HCT116 (cell line): ENCODE measurements at regions not wholly inside any gene's neighbourhood (a gene's known extent, or its start where the extent isn't known, plus 50 kb on each side); places are given as distances from the start of the nearest gene placed in this dataset.

Experiments used
- ATAC-seq: fragments of 200-7000 bp; cut with Tn5 transposase; 2 replicates; pipeline ENCODE4 v1.9.1; 2020; ENCODE audit warnings: mild to moderate bottlenecking, moderate library complexity
- BruUV-seq: library from RNA; stranded (reverse); fragments of 400-500 nt; replicated peaks from 2 replicates; lab custom pipeline; 2021; lab: Mats Ljungman, UMichigan
- CTCF ChIA-PET: fragments of 300-600 bp; sonication (Branson Sonifier 250); formaldehyde crosslinking; loops from one replicate; lab custom pipeline; 2021; ENCODE audit warnings: antibody characterized with exemption; lab: Charles Lee
- POLR2A ChIA-PET: fragments of 300-600, 350-600 bp; sonication (Branson Sonifier 250); formaldehyde crosslinking; loops from one replicate; lab custom pipeline; 2021; ENCODE audit warnings: antibody characterized with exemption; lab: Charles Lee
- RAD21 ChIA-PET, 2 experiments: fragments of 300-600 bp; sonication (Branson Sonifier 250); formaldehyde crosslinking; loops; one replicate each; lab custom pipeline; 2023; ENCODE audit warnings: low total read pairs in 2 of 2; ENCODE audit not compliant: uncharacterized antibody in 2 of 2, unreplicated experiment in 2 of 2, low non-redundant PET in 1 of 2; lab: Charles Lee
- DNase-seq: peaks from one replicate; pipeline ENCODE4 v3.0.0-alpha.2; 2010; ENCODE audit warnings: low read depth, low spot score
- H2AFZ ChIP-seq: fragments of 200-600 bp; shearing (Covaris generic), sonication (generic); 2 replicates; pipeline ENCODE4 v1.6.1; 2017; ENCODE audit warnings: low read depth, mixed run types, mixed read lengths, antibody characterized with exemption, low read length; ENCODE audit not compliant: poor library complexity, severe bottlenecking
- H3K27ac ChIP-seq: 2 replicates; pipeline ENCODE4 v1.5.1; 2012; ENCODE audit warnings: low read depth, low read length
- H3K27me3 ChIP-seq: fragments of 200-600 bp; sonication (generic); 2 replicates; pipeline ENCODE4 v1.6.1; 2016; ENCODE audit warnings: mixed run types, low read length, mixed read lengths; ENCODE audit not compliant: insufficient read depth
- H3K36me3 ChIP-seq, 2 experiments: fragments of 200-500 bp in 1 of 2; fragments of 200-600 bp in 1 of 2; sonication (Bioruptor generic) in 1 of 2; sonication (generic) in 1 of 2; 2 replicates each; pipeline versions ENCODE4 v1.5.1 to v1.6.1; 2014 to 2016; ENCODE audit warnings: low read length in 2 of 2, inconsistent platforms in 1 of 2, mixed read lengths in 1 of 2, mixed run types in 1 of 2; ENCODE audit not compliant: insufficient read depth in 2 of 2, control insufficient read depth in 1 of 2
- H3K4me1 ChIP-seq, 2 experiments: fragments of 200-600 bp in 1 of 2; sonication (generic) in 1 of 2; 2 replicates each; pipeline versions ENCODE4 v1.5.1 to v1.6.1; 2012 to 2017; ENCODE audit warnings: low read length in 2 of 2, inconsistent platforms in 1 of 2, mild to moderate bottlenecking in 1 of 2, mixed read lengths in 1 of 2, mixed run types in 1 of 2, moderate library complexity in 1 of 2; ENCODE audit not compliant: insufficient read depth in 2 of 2, control insufficient read depth in 1 of 2
- H3K4me2 ChIP-seq: fragments of 200-600 bp; sonication (generic); 2 replicates; pipeline ENCODE4 v1.6.1; 2017; ENCODE audit warnings: mixed run types, low read length, mixed read lengths
- H3K4me3 ChIP-seq, 2 experiments: fragments of 200-600 bp in 1 of 2; sonication (generic) in 1 of 2; replicated peaks in 1 of 2; 2 replicates each; pipeline ENCODE4 v1.5.1; 2011 to 2016; ENCODE audit warnings: low read length in 2 of 2, control low read depth in 1 of 2, low read depth in 1 of 2, mild to moderate bottlenecking in 1 of 2, mixed read lengths in 1 of 2, mixed run types in 1 of 2
- H3K79me2 ChIP-seq: fragments of 200-600 bp; sonication (generic); 2 replicates; pipeline ENCODE4 v1.6.1; 2017; ENCODE audit warnings: mild to moderate bottlenecking, mixed run types, low read length, moderate library complexity, mixed read lengths; ENCODE audit not compliant: insufficient read depth
- H3K9ac ChIP-seq: fragments of 200-600 bp; sonication (generic); 2 replicates; pipeline ENCODE4 v1.6.1; 2016; ENCODE audit warnings: low read length, mixed read lengths
- H3K9me2 ChIP-seq: fragments of 200-600 bp; sonication (generic), shearing (Covaris generic); 2 replicates; pipeline ENCODE4 v1.6.1; 2017; ENCODE audit warnings: mixed run types, mild to moderate bottlenecking, moderate library complexity; ENCODE audit not compliant: insufficient read depth
- H3K9me3 ChIP-seq, 2 experiments: fragments of 200-500 bp in 1 of 2; fragments of 200-600 bp in 1 of 2; sonication (Bioruptor generic) in 1 of 2; sonication (generic) in 1 of 2; 2 replicates each; pipeline ENCODE4 v1.6.1; 2014 to 2017; ENCODE audit warnings: low read length in 2 of 2, mixed read lengths in 2 of 2, inconsistent platforms in 1 of 2, low read depth in 1 of 2, mild to moderate bottlenecking in 1 of 2, mixed run types in 1 of 2, moderate library complexity in 1 of 2; ENCODE audit not compliant: control insufficient read depth in 1 of 2, insufficient read depth in 1 of 2
- H4K20me1 ChIP-seq: fragments of 200-600 bp; sonication (generic), shearing (Covaris generic); 2 replicates; pipeline ENCODE4 v1.6.1; 2017; ENCODE audit warnings: mixed run types, mild to moderate bottlenecking, moderate library complexity; ENCODE audit not compliant: insufficient read depth
- CBX3 ChIP-seq: IDR thresholded peaks from 2 replicates; pipeline ENCODE4 v1.6.1; 2012; ENCODE audit warnings: low read depth
- CEBPB ChIP-seq: IDR thresholded peaks from 2 replicates; pipeline ENCODE4 v1.6.1; 2012; ENCODE audit warnings: low read depth
- EGR1 ChIP-seq: IDR thresholded peaks from 2 replicates; pipeline ENCODE4 v1.6.1; 2012; ENCODE audit warnings: low read depth
- EZH2 ChIP-seq: fragments of 200-600 bp; sonication (generic); IDR thresholded peaks from 2 replicates; pipeline ENCODE4 v1.6.1; 2017; ENCODE audit warnings: antibody characterized with exemption, mixed run types
- EZH2phosphoT487 ChIP-seq: fragments of 200-600 bp; IDR thresholded peaks from 2 replicates; pipeline ENCODE4 v1.6.1; 2018; ENCODE audit warnings: antibody characterized with exemption, borderline replicate concordance
- FOSL1 ChIP-seq: IDR thresholded peaks from 2 replicates; pipeline ENCODE4 v1.6.1; 2012; ENCODE audit warnings: low read depth
- JUND ChIP-seq: IDR thresholded peaks from 2 replicates; pipeline ENCODE4 v1.6.1; 2012
- POLR2A ChIP-seq: IDR thresholded peaks from 2 replicates; pipeline ENCODE4 v1.7.0; 2011; ENCODE audit warnings: borderline replicate concordance; ENCODE audit not compliant: insufficient read depth, insufficient read length; ENCODE audit errors: extremely low read depth
- POLR2AphosphoS5 ChIP-seq: IDR thresholded peaks from 2 replicates; pipeline ENCODE4 v1.6.1; 2011; ENCODE audit warnings: mild to moderate bottlenecking, low read depth, low read length, moderate library complexity
- RAD21 ChIP-seq: IDR thresholded peaks from 2 replicates; pipeline ENCODE4 v1.6.1; 2012; ENCODE audit warnings: low read depth, mild to moderate bottlenecking
- SP1 ChIP-seq: IDR thresholded peaks from 2 replicates; pipeline ENCODE4 v1.6.1; 2012; ENCODE audit warnings: low read depth
- SRF ChIP-seq: IDR thresholded peaks from 2 replicates; pipeline ENCODE4 v1.6.1; 2012; ENCODE audit warnings: low read depth
- TCF7L2 ChIP-seq: IDR thresholded peaks from 2 replicates; pipeline ENCODE4 v1.7.0; 2011; ENCODE audit warnings: borderline replicate concordance, inconsistent platforms; ENCODE audit not compliant: insufficient read depth, insufficient read length; ENCODE audit errors: extremely low read depth
- ZFX ChIP-seq: fragments of 450-650 bp; IDR thresholded peaks from 2 replicates; pipeline ENCODE4 v1.6.1; 2017
- ZNF274 ChIP-seq: fragments of 200-500 bp; sonication (Bioruptor generic); IDR thresholded peaks from 2 replicates; pipeline ENCODE4 v1.6.1; 2014; ENCODE audit warnings: mild to moderate bottlenecking, low read depth, low read length, inconsistent platforms
- intact Hi-C: fragments of 100-400 bp; cut with micrococcal nuclease; formaldehyde crosslinking; loops from 2 replicates; pipeline ENCODE4 v1.10.0; 2022
- TF ChIP-seq, protein P1 (sequence below): IDR thresholded peaks from 2 replicates; pipeline ENCODE4 v1.6.1; 2012
- TF ChIP-seq, protein P2 (sequence below), 3 experiments: fragments of 200-600 bp in 1 of 3; sonication (generic) in 1 of 3; IDR thresholded peaks in 2 of 3; conservative IDR thresholded peaks in 1 of 3; 2 replicates each; pipeline ENCODE4 v1.5.1; 2012 to 2017; ENCODE audit warnings: low read depth in 2 of 3, low read length in 2 of 3, antibody characterized with exemption in 1 of 3, borderline replicate concordance in 1 of 3, control low read depth in 1 of 3, mild to moderate bottlenecking in 1 of 3, mixed read lengths in 1 of 3, mixed run types in 1 of 3, moderate library complexity in 1 of 3; ENCODE audit not compliant: insufficient read depth in 1 of 3
- TF ChIP-seq, protein P3 (sequence below): IDR thresholded peaks from 2 replicates; pipeline ENCODE4 v1.6.1; 2012; ENCODE audit warnings: low read depth

DNA sequence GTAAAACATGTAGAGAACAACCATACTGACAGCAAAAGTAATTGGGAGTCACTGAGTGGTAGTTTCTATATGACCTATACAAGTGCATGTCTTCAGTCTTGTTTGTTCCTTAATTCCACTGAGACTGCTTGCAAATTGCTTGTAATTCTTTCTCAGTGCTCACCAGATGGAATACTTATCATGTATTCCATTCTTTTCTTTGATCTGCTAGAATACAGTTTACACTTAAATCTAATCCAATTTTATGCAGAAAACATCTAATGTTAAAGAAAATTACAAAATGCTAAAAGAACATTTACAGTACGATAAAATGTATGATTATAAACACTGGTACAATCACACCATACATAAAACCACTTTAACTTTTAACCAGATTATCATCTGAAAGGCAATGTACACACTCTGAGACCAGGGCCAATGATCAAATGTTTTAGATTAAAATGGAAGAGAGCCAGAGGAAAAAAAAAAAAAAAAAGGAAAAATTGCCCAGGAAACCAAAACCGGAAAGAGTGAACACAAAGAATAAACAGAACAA, 741.4 kb downstream of the FAT4 start:
- ChIA-PET CTCF (no interaction called here), POLR2A (no interaction called here), RAD21 (no interaction called here)
- DNase-seq (no peak), ATAC-seq (no peak)
- BruUV-seq: no TSS peak
- Histone ChIP-seq H3K4me2 (no peak overlapping the region), H3K4me1 (no peaks in the 10 kb centered on the region), H3K9me2 (no peaks in the 10 kb centered on the region), H3K36me3 (no peaks in the 10 kb centered on the region), H3K27me3 (no peaks in the 10 kb centered on the region), H3K9me3 (no peaks in the 10 kb centered on the region), H3K79me2 (no peaks in the 10 kb centered on the region), H3K27ac (no peak overlapping the region), H3K4me3 (no peak overlapping the region), H4K20me1 (no peaks in the 10 kb centered on the region), H2AFZ (no peak overlapping the region), H3K9ac (no peak overlapping the region)
- intact Hi-C loops: no loop called here
- TF ChIP-seq, protein P1, sequence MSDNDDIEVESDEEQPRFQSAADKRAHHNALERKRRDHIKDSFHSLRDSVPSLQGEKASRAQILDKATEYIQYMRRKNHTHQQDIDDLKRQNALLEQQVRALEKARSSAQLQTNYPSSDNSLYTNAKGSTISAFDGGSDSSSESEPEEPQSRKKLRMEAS: no peak
- TF ChIP-seq, protein P2, sequence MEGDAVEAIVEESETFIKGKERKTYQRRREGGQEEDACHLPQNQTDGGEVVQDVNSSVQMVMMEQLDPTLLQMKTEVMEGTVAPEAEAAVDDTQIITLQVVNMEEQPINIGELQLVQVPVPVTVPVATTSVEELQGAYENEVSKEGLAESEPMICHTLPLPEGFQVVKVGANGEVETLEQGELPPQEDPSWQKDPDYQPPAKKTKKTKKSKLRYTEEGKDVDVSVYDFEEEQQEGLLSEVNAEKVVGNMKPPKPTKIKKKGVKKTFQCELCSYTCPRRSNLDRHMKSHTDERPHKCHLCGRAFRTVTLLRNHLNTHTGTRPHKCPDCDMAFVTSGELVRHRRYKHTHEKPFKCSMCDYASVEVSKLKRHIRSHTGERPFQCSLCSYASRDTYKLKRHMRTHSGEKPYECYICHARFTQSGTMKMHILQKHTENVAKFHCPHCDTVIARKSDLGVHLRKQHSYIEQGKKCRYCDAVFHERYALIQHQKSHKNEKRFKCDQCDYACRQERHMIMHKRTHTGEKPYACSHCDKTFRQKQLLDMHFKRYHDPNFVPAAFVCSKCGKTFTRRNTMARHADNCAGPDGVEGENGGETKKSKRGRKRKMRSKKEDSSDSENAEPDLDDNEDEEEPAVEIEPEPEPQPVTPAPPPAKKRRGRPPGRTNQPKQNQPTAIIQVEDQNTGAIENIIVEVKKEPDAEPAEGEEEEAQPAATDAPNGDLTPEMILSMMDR (IDR thresholded peaks at IDR 0.05 in 2 of 3, conservative IDR thresholded peaks at IDR 0.05 in 1 of 3; ENCODE audit: borderline replicate concordance in 1 of 3, insufficient read depth in 1 of 3, low read depth in 2 of 3, low read length in 2 of 3): no peak
- TF ChIP-seq JUND: no peak
- TF ChIP-seq ZFX: no peak
- TF ChIP-seq, all 23 proteins: peak for 0

DNA sequence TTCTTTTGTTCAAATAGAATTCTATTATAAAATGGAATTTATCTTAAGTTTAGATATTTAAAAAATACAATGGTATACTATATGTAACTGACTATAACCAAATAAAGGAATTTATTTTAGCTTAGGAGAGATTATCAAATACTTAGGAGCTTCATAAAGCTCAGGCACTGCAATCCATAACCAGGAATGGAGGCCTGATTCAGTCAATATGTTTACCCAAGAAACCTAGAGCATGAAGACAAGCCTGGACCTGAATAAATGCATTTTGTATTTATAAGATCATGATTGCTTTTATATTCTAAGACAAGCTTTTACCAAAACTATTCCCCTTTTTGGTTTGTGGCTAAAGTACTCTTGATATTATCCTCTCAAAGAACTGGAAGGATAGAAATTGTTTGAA, 742.6 kb downstream of the FAT4 start:
- peak overlapping the region; percentile 21 for H2AFZ ChIP-seq
- no peak overlapping the region for H3K27ac ChIP-seq
- H3K9ac ChIP-seq: no peak overlapping the region
- no peaks in the 10 kb centered on the region for H3K27me3 ChIP-seq
- intact Hi-C loops: no loop called here
- ATAC-seq (no peak), DNase-seq (no peak)
- H3K4me3 ChIP-seq: no peak overlapping the region
- H4K20me1 ChIP-seq: no peaks in the 10 kb centered on the region
- H3K4me1 ChIP-seq: no peaks in the 10 kb centered on the region
- no peaks in the 10 kb centered on the region for H3K9me2 ChIP-seq
- ChIA-PET CTCF (no interaction called here), RAD21 (interaction anchor here in 1 of 2 experiments (0.7 kb wide), 1 partner anchor 47 kb away, joined by 7 read pairs; no protein-coding TSS in a partner anchor), POLR2A (interaction anchor here (0.7 kb wide), 2 partner anchors 354 to 409 kb away, joined by 3 to 4 read pairs; no protein-coding TSS in a partner anchor)
- H3K4me2 ChIP-seq: no peak overlapping the region
- no peaks in the 10 kb centered on the region for H3K9me3 ChIP-seq
- no peaks in the 10 kb centered on the region for H3K79me2 ChIP-seq
- BruUV-seq: no TSS peak
- H3K36me3 ChIP-seq: no peaks in the 10 kb centered on the region
- no peak for TF ChIP-seq FOSL1
- no peak for TF ChIP-seq EZH2
- no peak for TF ChIP-seq POLR2A
- TF ChIP-seq CBX3: no peak
- TF ChIP-seq EZH2phosphoT487: no peak
- TF ChIP-seq POLR2AphosphoS5: no peak
- no peak for TF ChIP-seq SRF
- TF ChIP-seq, protein P3, sequence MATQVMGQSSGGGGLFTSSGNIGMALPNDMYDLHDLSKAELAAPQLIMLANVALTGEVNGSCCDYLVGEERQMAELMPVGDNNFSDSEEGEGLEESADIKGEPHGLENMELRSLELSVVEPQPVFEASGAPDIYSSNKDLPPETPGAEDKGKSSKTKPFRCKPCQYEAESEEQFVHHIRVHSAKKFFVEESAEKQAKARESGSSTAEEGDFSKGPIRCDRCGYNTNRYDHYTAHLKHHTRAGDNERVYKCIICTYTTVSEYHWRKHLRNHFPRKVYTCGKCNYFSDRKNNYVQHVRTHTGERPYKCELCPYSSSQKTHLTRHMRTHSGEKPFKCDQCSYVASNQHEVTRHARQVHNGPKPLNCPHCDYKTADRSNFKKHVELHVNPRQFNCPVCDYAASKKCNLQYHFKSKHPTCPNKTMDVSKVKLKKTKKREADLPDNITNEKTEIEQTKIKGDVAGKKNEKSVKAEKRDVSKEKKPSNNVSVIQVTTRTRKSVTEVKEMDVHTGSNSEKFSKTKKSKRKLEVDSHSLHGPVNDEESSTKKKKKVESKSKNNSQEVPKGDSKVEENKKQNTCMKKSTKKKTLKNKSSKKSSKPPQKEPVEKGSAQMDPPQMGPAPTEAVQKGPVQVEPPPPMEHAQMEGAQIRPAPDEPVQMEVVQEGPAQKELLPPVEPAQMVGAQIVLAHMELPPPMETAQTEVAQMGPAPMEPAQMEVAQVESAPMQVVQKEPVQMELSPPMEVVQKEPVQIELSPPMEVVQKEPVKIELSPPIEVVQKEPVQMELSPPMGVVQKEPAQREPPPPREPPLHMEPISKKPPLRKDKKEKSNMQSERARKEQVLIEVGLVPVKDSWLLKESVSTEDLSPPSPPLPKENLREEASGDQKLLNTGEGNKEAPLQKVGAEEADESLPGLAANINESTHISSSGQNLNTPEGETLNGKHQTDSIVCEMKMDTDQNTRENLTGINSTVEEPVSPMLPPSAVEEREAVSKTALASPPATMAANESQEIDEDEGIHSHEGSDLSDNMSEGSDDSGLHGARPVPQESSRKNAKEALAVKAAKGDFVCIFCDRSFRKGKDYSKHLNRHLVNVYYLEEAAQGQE: no peak
- TF ChIP-seq RAD21: no peak
- TF ChIP-seq EGR1: no peak
- no peak for TF ChIP-seq SP1
- no peak for TF ChIP-seq JUND
- TF ChIP-seq ZNF274: no peak
- no peak for TF ChIP-seq TCF7L2
- TF ChIP-seq CEBPB: no peak
